Ovary (tissue), 3 donors: ENCODE measurements at regions not wholly inside any gene's neighbourhood (a gene's known extent, or its start where the extent isn't known, plus 50 kb on each side); places are given as distances from the start of the nearest gene placed in this dataset.

Experiments
- POLR2A ChIP-seq: fragments of 450-650 bp; IDR thresholded peaks from one replicate; pipeline ENCODE4 v1.6.1; 2017; ENCODE audit warnings: antibody characterized with exemption, mild to moderate bottlenecking, moderate library complexity
- TF ChIP-seq, protein P1 (sequence below), 3 donors: fragments of 450-650 bp in 2 of 3; fragments of 200-600 bp in 1 of 3; IDR thresholded peaks; one replicate each; pipeline versions ENCODE4 v1.5.1 to v1.8.0; 2016 to 2022; ENCODE audit warnings: antibody characterized with exemption in 3 of 3, mild to moderate bottlenecking in 1 of 3
- donor health status: DM: no; HTN: no; CAD: no.

DNA sequence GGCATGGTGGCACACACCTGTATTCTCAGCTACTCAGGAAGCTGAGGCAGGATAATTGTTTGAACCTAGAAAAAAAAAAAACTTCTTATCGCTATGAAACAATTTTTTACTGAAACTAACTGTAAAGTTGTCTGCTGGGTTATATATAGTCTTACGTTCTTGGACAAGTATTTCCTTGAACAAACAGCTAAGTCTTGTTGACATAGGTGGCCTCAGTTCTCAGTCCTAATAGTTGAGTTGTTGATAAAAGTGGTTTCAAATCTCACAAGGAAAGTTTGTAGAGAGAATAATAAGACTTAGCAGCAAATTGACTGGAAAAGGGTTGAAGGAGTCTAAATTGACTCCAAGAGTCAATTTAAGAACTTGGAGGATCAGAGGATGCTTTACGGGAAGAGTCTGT lies 166.5 kb upstream of the KCNJ3 start:
- no peak for TF ChIP-seq POLR2A
- TF ChIP-seq, protein P1, sequence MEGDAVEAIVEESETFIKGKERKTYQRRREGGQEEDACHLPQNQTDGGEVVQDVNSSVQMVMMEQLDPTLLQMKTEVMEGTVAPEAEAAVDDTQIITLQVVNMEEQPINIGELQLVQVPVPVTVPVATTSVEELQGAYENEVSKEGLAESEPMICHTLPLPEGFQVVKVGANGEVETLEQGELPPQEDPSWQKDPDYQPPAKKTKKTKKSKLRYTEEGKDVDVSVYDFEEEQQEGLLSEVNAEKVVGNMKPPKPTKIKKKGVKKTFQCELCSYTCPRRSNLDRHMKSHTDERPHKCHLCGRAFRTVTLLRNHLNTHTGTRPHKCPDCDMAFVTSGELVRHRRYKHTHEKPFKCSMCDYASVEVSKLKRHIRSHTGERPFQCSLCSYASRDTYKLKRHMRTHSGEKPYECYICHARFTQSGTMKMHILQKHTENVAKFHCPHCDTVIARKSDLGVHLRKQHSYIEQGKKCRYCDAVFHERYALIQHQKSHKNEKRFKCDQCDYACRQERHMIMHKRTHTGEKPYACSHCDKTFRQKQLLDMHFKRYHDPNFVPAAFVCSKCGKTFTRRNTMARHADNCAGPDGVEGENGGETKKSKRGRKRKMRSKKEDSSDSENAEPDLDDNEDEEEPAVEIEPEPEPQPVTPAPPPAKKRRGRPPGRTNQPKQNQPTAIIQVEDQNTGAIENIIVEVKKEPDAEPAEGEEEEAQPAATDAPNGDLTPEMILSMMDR (IDR thresholded peaks at IDR 0.05): no peak
